Lower leg skin (tissue), 4 donors: ENCODE measurements at regions not wholly inside any gene's neighbourhood (a gene's known extent, or its start where the extent isn't known, plus 50 kb on each side); places are given as distances from the start of the nearest gene placed in this dataset.

Experiments
- DNase-seq, 2 donors: peaks; one replicate each; pipeline ENCODE4 v3.0.0-alpha.2; 2019; ENCODE audit warnings: low spot score in 2 of 2
- H3K4me3 ChIP-seq: fragments of 200-600 bp; sonication (generic); 2 replicates; pipeline ENCODE4 v1.5.1; 2017; ENCODE audit warnings: mild to moderate bottlenecking, low read depth; ENCODE audit not compliant: poor library complexity, severe bottlenecking
- POLR2A ChIP-seq, 2 donors: fragments of 450-650 bp; IDR thresholded peaks; one replicate each; pipeline ENCODE4 v1.6.1; 2016 to 2017; ENCODE audit warnings: antibody characterized with exemption in 2 of 2, mild to moderate bottlenecking in 1 of 2, moderate library complexity in 1 of 2
- WGBS, 2 donors: methylation state at CpG; one replicate each; pipeline ENCODE4 v1.1.5; 2018; 5-methylcytosine and 5-hydroxymethylcytosine counted together
- intact Hi-C: fragments of 100-400 bp; cut with DNase I; formaldehyde crosslinking; loops from one replicate; pipeline ENCODE4 v1.15.0; 2023; ENCODE audit warnings: low total_unique reads
- TF ChIP-seq, protein P1 (sequence below), 3 donors: fragments of 450-650 bp; IDR thresholded peaks; one replicate each; pipeline ENCODE4 v1.5.1; 2016; ENCODE audit warnings: antibody characterized with exemption in 3 of 3, mild to moderate bottlenecking in 3 of 3, moderate library complexity in 2 of 3

- no peak for DNase-seq
- intact Hi-C loops = no loop called here
- TF ChIP-seq, protein P1, sequence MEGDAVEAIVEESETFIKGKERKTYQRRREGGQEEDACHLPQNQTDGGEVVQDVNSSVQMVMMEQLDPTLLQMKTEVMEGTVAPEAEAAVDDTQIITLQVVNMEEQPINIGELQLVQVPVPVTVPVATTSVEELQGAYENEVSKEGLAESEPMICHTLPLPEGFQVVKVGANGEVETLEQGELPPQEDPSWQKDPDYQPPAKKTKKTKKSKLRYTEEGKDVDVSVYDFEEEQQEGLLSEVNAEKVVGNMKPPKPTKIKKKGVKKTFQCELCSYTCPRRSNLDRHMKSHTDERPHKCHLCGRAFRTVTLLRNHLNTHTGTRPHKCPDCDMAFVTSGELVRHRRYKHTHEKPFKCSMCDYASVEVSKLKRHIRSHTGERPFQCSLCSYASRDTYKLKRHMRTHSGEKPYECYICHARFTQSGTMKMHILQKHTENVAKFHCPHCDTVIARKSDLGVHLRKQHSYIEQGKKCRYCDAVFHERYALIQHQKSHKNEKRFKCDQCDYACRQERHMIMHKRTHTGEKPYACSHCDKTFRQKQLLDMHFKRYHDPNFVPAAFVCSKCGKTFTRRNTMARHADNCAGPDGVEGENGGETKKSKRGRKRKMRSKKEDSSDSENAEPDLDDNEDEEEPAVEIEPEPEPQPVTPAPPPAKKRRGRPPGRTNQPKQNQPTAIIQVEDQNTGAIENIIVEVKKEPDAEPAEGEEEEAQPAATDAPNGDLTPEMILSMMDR (IDR thresholded peaks at IDR 0.05) = no peak
- no peak for TF ChIP-seq POLR2A (IDR thresholded peaks at IDR 0.05)
- H3K4me3 ChIP-seq = no peak overlapping the region
- whole genome bisulfite sequencing, 2 donors = 16 to 27% methylated on average over 2 of the region's 2 CpGs
Observed at GRCh38 chr6:74946961-74947360, 258.9 kb downstream of the COL12A1 start.

DNA sequence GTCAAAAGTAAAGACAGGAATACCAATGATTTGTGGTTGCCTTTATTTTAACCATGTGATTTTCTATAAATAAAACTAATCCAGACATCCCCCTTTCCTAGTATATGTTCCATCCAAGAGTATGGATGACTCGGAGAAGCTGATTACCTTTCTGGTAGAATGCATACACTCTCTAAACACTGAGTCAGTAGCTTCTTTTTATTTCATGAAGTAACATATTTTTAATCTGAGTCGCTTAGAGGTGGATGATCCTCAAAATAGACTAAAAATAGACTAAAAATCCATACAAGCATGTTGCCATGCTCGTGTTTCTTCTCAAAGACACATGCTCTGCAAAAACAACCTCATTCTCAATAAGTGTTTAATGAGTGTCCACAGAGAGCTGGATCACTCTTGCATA lies 263.7 kb downstream of the COL12A1 start:
- TF ChIP-seq, protein P1 (IDR thresholded peaks at IDR 0.05) = no peak
- no peak for TF ChIP-seq POLR2A (IDR thresholded peaks at IDR 0.05)
- intact Hi-C loops = no loop called here
- WGBS, 2 donors = 74 to 79% methylated on average over 3 of the region's 3 CpGs
- H3K4me3 ChIP-seq = no peak overlapping the region
- no peak for DNase-seq

GRCh38 chr6:74941424-74941823 lies 264.4 kb downstream of the COL12A1 start:
- no peak for TF ChIP-seq POLR2A (IDR thresholded peaks at IDR 0.05)
- TF ChIP-seq, protein P1 (IDR thresholded peaks at IDR 0.05) = no peak
- H3K4me3 ChIP-seq = no peak overlapping the region
- DNase-seq = no peak
- intact Hi-C loops = no loop called here
- 54 to 68% methylated on average over 1 of the region's 1 CpG for WGBS, 2 donors

GRCh38 chr6:74939721-74940620 lies 265.9 kb downstream of the COL12A1 start:
- H3K4me3 ChIP-seq = no peak overlapping the region
- intact Hi-C loops = no loop called here
- no peak for TF ChIP-seq POLR2A (IDR thresholded peaks at IDR 0.05)
- TF ChIP-seq, protein P1 (IDR thresholded peaks at IDR 0.05) = no peak
- 61 to 70% methylated on average over 4 of the region's 4 CpGs for WGBS, 2 donors
- no peak for DNase-seq

DNA sequence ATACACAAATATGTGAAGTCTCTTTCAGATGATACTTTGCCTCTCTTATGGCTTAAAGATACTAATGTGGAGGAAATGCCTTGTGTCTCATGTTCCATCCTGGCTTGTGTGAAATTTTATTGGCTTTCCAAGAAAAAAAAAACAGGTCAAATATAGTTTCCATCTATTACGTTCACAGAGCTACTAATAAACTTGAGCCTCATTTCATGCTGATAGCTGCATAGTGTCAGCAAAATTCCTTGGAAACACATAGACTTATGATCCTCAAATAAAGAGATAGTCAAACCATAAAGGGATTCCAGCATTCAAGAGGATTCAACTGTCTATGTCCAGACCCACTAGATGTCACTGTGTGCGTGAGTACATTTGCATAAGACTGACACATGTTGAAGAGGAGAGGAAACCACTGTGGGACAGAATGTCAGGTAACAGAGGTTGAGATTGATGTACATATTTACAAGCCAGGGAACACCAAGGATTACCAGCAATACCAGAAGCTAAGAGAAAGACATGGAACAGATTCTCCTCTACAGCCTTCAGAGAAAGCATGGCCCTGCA lies 266.6 kb downstream of the COL12A1 start:
- no peak overlapping the region for H3K4me3 ChIP-seq
- TF ChIP-seq, protein P1 (IDR thresholded peaks at IDR 0.05) = no peak
- no peak for TF ChIP-seq POLR2A (IDR thresholded peaks at IDR 0.05)
- WGBS, 2 donors = 70 to 76% methylated on average over 2 of the region's 2 CpGs
- no peak for DNase-seq
- intact Hi-C loops = no loop called here
